ENCODE measurements at regions not wholly inside any gene's neighbourhood (a gene's known extent, or its start where the extent isn't known, plus 50 kb on each side); places are given as distances from the start of the nearest gene placed in this dataset.

DNA sequence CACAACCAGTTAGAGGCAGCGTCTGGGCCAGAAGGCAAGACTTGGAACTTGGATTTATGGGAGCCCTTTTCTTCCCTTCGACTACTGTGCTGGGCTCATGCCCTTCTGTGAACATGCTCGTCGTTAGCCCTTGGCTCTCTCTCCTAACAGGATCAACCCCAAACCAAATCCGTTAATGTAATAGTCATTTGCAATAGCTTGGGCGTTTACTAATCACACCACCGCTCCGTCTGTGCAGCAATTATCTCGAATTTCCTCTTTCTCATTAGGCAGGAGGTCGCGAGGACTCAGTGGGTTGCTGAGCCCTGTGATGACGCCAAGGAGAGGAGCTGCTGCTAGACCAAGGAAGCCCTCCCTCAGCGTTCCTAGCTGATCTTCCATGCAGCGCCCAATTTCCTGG is 114.7 kb downstream of the ENGASE start:
- Histone ChIP-seq H3K4me2 (ENCODE audit: insufficient read depth, low read length) (no peak overlapping the region), H3K36me3 (ENCODE audit: control insufficient read depth in 2 of 2, extremely low read depth in 1 of 2, insufficient read depth in 2 of 2, low read length in 2 of 2) (no peaks in the 10 kb centered on the region), H4K20me1 (replicated peaks; ENCODE audit: control insufficient read depth, extremely low read depth, insufficient read depth, low read length) (no peaks in the 10 kb centered on the region), H2AFZ (ENCODE audit: low read depth, low read length) (no peak overlapping the region), H3K9me1 (replicated peaks; ENCODE audit: control insufficient read depth, extremely low read depth, insufficient read depth, low read length) (no peaks in the 10 kb centered on the region), H3K9me3 (replicated peaks; ENCODE audit: control insufficient read depth, insufficient read depth, low read length) (no peaks in the 10 kb centered on the region), H3K9ac (replicated peaks; ENCODE audit: extremely low read depth, insufficient read depth, low read length) (no peak overlapping the region), H3K27ac (ENCODE audit: insufficient read depth, low read depth, low read length) (no peak overlapping the region), H3K27me3 (ENCODE audit: control insufficient read depth in 2 of 2, insufficient read depth in 2 of 2, low read length in 2 of 2) (peaks cover 6 to 15% of the 10 kb centered on the region in 2 experiments), H3K4me1 (ENCODE audit: control insufficient read depth, extremely low read depth, insufficient read depth, low read length) (no peaks in the 10 kb centered on the region), H3K4me3 (replicated peaks in 1 of 3; ENCODE audit: insufficient read depth in 1 of 3, low read depth in 1 of 3, low read length in 3 of 3) (no peak overlapping the region), H3K79me2 (ENCODE audit: control insufficient read depth, insufficient read depth, low read length) (no peaks in the 10 kb centered on the region)
- ChIA-PET POLR2A (no interaction called here), CTCF (interaction anchor here (0.9 to 7.9 kb wide), 4 partner anchors 51 to 211 kb away, joined by 3 to 108 read pairs (median 6); no protein-coding TSS in a partner anchor)
- DNase-seq (ENCODE audit: low read depth, low spot score) (no peak), FAIRE-seq (no peak)
- intact Hi-C loops (cut with micrococcal nuclease): loop anchor here (2.0 kb wide), 1 partner anchor 203 kb away; no protein-coding TSS in a partner anchor
- BruUV-seq (replicated peaks): no TSS peak
- dilution Hi-C loops (cut with MboI; ENCODE audit: extremely low pct_ligation_motif_present, low sequenced_read_pairs): no loop called here
- TF ChIP-seq FOS (IDR thresholded peaks at IDR 0.05; ENCODE audit: borderline replicate concordance, insufficient read depth, low read length) (no peak), EZH2 (IDR thresholded peaks at IDR 0.05; ENCODE audit: borderline replicate concordance, low read depth, low read length, severe bottlenecking) (no peak), JUN (IDR thresholded peaks at IDR 0.05; ENCODE audit: borderline replicate concordance, insufficient read depth, insufficient read length, low read depth) (no peak)

DNA sequence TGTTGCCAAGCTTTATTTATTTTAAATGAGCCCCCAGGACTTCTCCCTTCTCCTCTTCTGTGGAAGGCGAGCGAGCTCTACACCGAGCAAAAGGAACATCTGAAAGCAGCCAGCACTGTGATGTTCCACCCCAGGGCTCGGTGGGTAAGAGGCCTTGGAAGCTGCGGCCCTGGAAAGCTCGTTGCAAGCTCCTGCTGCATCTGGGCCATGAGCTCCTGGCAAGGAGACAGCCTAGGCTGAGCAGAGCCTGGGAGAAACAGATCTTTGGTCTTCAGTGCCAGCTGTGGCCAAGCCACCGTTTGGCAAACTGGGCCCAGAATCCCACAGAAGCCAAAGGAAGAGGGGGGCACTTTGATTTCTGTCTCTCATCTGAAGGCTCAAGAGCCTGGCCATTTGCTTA is 114.1 kb downstream of the ENGASE start:
- intact Hi-C loops (cut with micrococcal nuclease): loop anchor here (2.0 kb wide), 1 partner anchor 204 kb away; no protein-coding TSS in a partner anchor
- POLR2A ChIA-PET: no interaction called here

More for the DNA sequence above, 114.1 kb downstream of the ENGASE start:
- no peak for DNase-seq (ENCODE audit: low read depth, low spot score)
- peaks cover 6 to 20% of the 10 kb centered on the region in 2 experiments for H3K27me3 ChIP-seq (ENCODE audit: control insufficient read depth in 2 of 2, insufficient read depth in 2 of 2, low read length in 2 of 2)
- CTCF ChIA-PET: interaction anchor here (0.9 to 7.9 kb wide), 5 partner anchors 51 to 212 kb away, joined by 3 to 108 read pairs (median 4); no protein-coding TSS in a partner anchor
- H2AFZ ChIP-seq (ENCODE audit: low read depth, low read length): no peak overlapping the region
- H3K9me1 ChIP-seq (replicated peaks; ENCODE audit: control insufficient read depth, extremely low read depth, insufficient read depth, low read length): no peaks in the 10 kb centered on the region
- no peak overlapping the region for H3K4me2 ChIP-seq (ENCODE audit: insufficient read depth, low read length)
- H3K27ac ChIP-seq (ENCODE audit: insufficient read depth, low read depth, low read length): no peak overlapping the region
- H3K9me3 ChIP-seq (replicated peaks; ENCODE audit: control insufficient read depth, insufficient read depth, low read length): no peaks in the 10 kb centered on the region
- TF ChIP-seq CTCF (IDR thresholded peaks at IDR 0.05; ENCODE audit: extremely low read depth in 1 of 2, insufficient read depth in 1 of 2, low read depth in 1 of 2, low read length in 2 of 2) (no peak), POLR2AphosphoS5 (IDR thresholded peaks at IDR 0.05; ENCODE audit: insufficient read depth, low read depth, low read length) (no peak), POLR2A (IDR thresholded peaks at IDR 0.05; ENCODE audit: low read depth, low read length) (no peak)
- TF ChIP-seq, protein P1, sequence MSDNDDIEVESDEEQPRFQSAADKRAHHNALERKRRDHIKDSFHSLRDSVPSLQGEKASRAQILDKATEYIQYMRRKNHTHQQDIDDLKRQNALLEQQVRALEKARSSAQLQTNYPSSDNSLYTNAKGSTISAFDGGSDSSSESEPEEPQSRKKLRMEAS (IDR thresholded peaks at IDR 0.05; ENCODE audit: insufficient read depth, insufficient read length): no peak
- no peak for FAIRE-seq
- H3K36me3 ChIP-seq (ENCODE audit: control insufficient read depth in 2 of 2, extremely low read depth in 1 of 2, insufficient read depth in 2 of 2, low read length in 2 of 2): no peaks in the 10 kb centered on the region
- no peaks in the 10 kb centered on the region for H4K20me1 ChIP-seq (replicated peaks; ENCODE audit: control insufficient read depth, extremely low read depth, insufficient read depth, low read length)
- BruUV-seq (replicated peaks): no TSS peak
- no peaks in the 10 kb centered on the region for H3K79me2 ChIP-seq (ENCODE audit: control insufficient read depth, insufficient read depth, low read length)
- no peak overlapping the region for H3K9ac ChIP-seq (replicated peaks; ENCODE audit: extremely low read depth, insufficient read depth, low read length)
- H3K4me3 ChIP-seq (replicated peaks in 1 of 3; ENCODE audit: insufficient read depth in 1 of 3, low read depth in 1 of 3, low read length in 3 of 3): no peak overlapping the region
- H3K4me1 ChIP-seq (ENCODE audit: control insufficient read depth, extremely low read depth, insufficient read depth, low read length): no peaks in the 10 kb centered on the region
- dilution Hi-C loops (cut with MboI; ENCODE audit: extremely low pct_ligation_motif_present, low sequenced_read_pairs): no loop called here
